ENCODE measurements at regions not wholly inside any gene's neighbourhood (a gene's known extent, or its start where the extent isn't known, plus 50 kb on each side); places are given as distances from the start of the nearest gene placed in this dataset.
"Not testable (repeated sequence)": the region's sequence is repeated elsewhere in the genome, so short reads cannot be mapped to it uniquely, and the experiment has no call there.

DNA sequence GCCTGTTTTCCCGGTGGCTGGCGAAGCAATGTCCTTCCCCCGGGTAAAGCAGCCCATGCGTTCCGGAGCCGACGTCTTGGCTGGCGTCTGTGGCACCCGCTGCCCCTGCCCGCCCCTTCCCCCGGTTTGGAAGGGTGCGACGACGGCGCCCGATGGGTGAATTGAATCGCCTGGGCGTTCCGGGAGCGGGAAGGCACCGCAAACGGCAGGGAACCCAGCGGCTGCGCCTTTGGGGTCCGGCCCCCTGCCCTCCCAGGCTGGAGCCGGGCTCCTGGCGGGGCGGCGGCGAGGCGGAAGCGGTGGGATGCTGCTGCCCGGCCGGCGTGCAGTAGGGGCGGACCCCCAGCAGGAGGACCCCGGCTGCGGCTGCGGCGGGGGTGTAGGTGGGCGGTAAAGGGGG lies 123.6 kb upstream of the RHOU start:
- H3K4me2 ChIP-seq; H4K20me1 ChIP-seq (ENCODE audit: low read depth); H2AFZ ChIP-seq (replicated peaks); H3K4me3 Mint-ChIP-seq; DNase-seq (ENCODE audit: low spot score); H3F3A ChIP-seq (ENCODE audit: low read depth); H3K4me3 ChIP-seq; H3K9ac ChIP-seq; H3K27me3 ChIP-seq; H3K36me3 ChIP-seq; H3K36me3 Mint-ChIP-seq; H3K9me3 ChIP-seq (ENCODE audit: low read depth); H3K27me3 Mint-ChIP-seq (ENCODE audit: insufficient read depth, low read depth); H3K79me2 ChIP-seq (ENCODE audit: low read depth); H3K4me1 Mint-ChIP-seq; H3K9me3 Mint-ChIP-seq; H3K4me1 ChIP-seq; H3K27ac Mint-ChIP-seq; H3K27ac ChIP-seq: not testable (repeated sequence)

DNA sequence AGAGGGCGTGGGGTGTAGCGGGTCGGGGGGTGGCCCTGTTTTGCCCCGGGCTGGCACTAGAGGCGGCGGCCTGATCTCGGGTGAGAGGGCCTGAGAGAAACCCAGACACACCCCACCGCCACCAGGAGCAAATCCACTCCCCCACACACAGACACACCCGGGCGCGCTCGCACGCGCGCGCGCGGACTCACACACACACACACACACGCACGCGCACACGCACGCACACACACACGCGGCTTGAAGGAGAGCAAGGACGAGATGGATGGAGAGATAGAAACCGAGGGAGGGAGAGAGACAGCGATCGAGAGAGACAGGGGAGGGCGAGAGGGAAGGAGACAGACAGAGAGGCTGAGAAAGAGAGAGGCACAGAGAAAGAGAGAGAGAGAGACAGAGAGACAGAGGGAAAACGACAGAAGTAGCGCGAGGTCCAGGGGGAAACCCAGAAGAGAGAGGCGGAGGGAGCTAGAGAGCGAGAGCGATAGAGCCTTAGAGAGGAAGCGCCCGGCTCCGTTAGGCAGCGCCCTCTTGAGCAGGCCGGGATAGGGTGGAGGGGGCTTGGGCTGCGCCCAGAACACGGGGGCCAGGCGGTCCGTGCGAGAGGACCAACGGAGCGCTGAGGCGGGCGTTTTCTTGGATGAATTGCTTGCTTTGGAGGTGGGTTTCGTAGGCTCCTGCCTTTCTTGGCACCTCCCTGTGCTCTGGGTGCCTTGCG lies 113.1 kb upstream of the RHOU start:
- not testable (repeated sequence) for H3K9ac ChIP-seq; H3K4me3 Mint-ChIP-seq; H3K4me3 ChIP-seq; H3K4me1 Mint-ChIP-seq; H3K4me1 ChIP-seq; H3K27me3 Mint-ChIP-seq (ENCODE audit: insufficient read depth, low read depth); H3K79me2 ChIP-seq (ENCODE audit: low read depth); H3K36me3 Mint-ChIP-seq; DNase-seq (ENCODE audit: low spot score); H3K27me3 ChIP-seq; H3K9me3 ChIP-seq (ENCODE audit: low read depth); H3K4me2 ChIP-seq; H3F3A ChIP-seq (ENCODE audit: low read depth); H3K9me3 Mint-ChIP-seq; H3K27ac ChIP-seq; H3K27ac Mint-ChIP-seq; H2AFZ ChIP-seq (replicated peaks); H4K20me1 ChIP-seq (ENCODE audit: low read depth); H3K36me3 ChIP-seq

DNA sequence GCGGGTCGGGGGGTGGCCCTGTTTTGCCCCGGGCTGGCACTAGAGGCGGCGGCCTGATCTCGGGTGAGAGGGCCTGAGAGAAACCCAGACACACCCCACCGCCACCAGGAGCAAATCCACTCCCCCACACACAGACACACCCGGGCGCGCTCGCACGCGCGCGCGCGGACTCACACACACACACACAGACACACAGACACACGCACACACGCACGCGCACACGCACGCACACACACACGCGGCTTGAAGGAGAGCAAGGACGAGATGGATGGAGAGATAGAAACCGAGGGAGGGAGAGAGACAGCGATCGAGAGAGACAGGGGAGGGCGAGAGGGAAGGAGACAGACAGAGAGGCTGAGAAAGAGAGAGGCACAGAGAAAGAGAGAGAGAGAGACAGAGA lies 108.8 kb upstream of the RHOU start:
- H3K27ac Mint-ChIP-seq; H3K4me3 Mint-ChIP-seq; DNase-seq (ENCODE audit: low spot score); H3K9me3 ChIP-seq (ENCODE audit: low read depth); H3K4me2 ChIP-seq; H3K36me3 Mint-ChIP-seq; H3K27me3 Mint-ChIP-seq (ENCODE audit: insufficient read depth, low read depth); H2AFZ ChIP-seq (replicated peaks); H3K9ac ChIP-seq; H3K36me3 ChIP-seq; H3K4me1 Mint-ChIP-seq; H3F3A ChIP-seq (ENCODE audit: low read depth); H3K27me3 ChIP-seq; H3K4me3 ChIP-seq; H3K79me2 ChIP-seq (ENCODE audit: low read depth); H4K20me1 ChIP-seq (ENCODE audit: low read depth); H3K27ac ChIP-seq; H3K9me3 Mint-ChIP-seq; H3K4me1 ChIP-seq: not testable (repeated sequence)

DNA sequence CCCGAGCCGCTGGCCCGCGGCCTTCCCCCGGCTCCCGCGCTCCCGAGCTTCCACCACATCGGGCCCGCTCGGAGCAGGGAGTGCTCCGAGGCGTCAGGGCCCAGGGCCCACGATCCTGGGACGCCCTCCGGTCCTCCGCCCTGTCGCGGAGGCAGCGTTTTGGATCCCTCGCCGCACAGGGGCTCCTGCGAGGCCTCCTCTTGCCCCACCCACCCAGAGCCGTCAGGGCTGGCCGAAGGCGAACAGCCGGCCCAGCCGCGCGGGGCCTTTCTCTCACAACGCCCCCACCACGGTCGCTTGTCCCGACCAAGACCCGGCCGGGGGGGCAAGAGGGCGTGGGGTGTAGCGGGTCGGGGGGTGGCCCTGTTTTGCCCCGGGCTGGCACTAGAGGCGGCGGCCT lies 102.4 kb upstream of the RHOU start:
- not testable (repeated sequence) for H4K20me1 ChIP-seq (ENCODE audit: low read depth); H3K36me3 Mint-ChIP-seq; H3K9me3 ChIP-seq (ENCODE audit: low read depth); H3K36me3 ChIP-seq; DNase-seq (ENCODE audit: low spot score); H3K4me2 ChIP-seq; H3K4me1 Mint-ChIP-seq; H3K27me3 ChIP-seq; H2AFZ ChIP-seq (replicated peaks); H3K4me1 ChIP-seq; H3K27ac Mint-ChIP-seq; H3K27ac ChIP-seq; H3K4me3 Mint-ChIP-seq; H3F3A ChIP-seq (ENCODE audit: low read depth); H3K79me2 ChIP-seq (ENCODE audit: low read depth); H3K27me3 Mint-ChIP-seq (ENCODE audit: insufficient read depth, low read depth); H3K4me3 ChIP-seq; H3K9me3 Mint-ChIP-seq; H3K9ac ChIP-seq

DNA sequence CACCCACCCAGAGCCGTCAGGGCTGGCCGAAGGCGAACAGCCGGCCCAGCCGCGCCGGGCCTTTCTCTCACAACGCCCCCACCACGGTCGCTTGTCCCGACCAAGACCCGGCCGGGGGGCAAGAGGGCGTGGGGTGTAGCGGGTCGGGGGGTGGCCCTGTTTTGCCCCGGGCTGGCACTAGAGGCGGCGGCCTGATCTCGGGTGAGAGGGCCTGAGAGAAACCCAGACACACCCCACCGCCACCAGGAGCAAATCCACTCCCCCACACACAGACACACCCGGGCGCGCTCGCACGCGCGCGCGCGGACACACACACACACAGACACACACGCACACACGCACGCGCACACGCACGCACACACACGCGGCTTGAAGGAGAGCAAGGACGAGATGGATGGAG lies 100.0 kb upstream of the RHOU start:
- not testable (repeated sequence) for H3K79me2 ChIP-seq (ENCODE audit: low read depth); H3K36me3 ChIP-seq; H2AFZ ChIP-seq (replicated peaks); H3K4me2 ChIP-seq; H3K4me3 Mint-ChIP-seq; H3K9me3 Mint-ChIP-seq; H3K4me1 ChIP-seq; H4K20me1 ChIP-seq (ENCODE audit: low read depth); H3K4me3 ChIP-seq; H3K27me3 ChIP-seq; H3K27ac ChIP-seq; H3K27ac Mint-ChIP-seq; H3K4me1 Mint-ChIP-seq; H3K27me3 Mint-ChIP-seq (ENCODE audit: insufficient read depth, low read depth); H3F3A ChIP-seq (ENCODE audit: low read depth); H3K36me3 Mint-ChIP-seq; DNase-seq (ENCODE audit: low spot score); H3K9ac ChIP-seq; H3K9me3 ChIP-seq (ENCODE audit: low read depth)

DNA sequence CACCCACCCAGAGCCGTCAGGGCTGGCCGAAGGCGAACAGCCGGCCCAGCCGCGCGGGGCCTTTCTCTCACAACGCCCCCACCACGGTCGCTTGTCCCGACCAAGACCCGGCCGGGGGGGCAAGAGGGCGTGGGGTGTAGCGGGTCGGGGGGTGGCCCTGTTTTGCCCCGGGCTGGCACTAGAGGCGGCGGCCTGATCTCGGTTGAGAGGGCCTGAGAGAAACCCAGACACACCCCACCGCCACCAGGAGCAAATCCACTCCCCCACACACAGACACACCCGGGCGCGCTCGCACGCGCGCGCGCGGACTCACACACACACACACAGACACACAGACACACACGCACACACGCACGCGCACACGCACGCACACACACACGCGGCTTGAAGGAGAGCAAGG lies 97.8 kb upstream of the RHOU start:
- H3K27me3 Mint-ChIP-seq (ENCODE audit: insufficient read depth, low read depth); H3K4me1 ChIP-seq; H3K27ac Mint-ChIP-seq; H3K4me1 Mint-ChIP-seq; H3F3A ChIP-seq (ENCODE audit: low read depth); H3K36me3 Mint-ChIP-seq; H3K27me3 ChIP-seq; H3K4me3 ChIP-seq; H3K27ac ChIP-seq; H3K9me3 Mint-ChIP-seq; H3K9ac ChIP-seq; H4K20me1 ChIP-seq (ENCODE audit: low read depth); H3K9me3 ChIP-seq (ENCODE audit: low read depth); H3K79me2 ChIP-seq (ENCODE audit: low read depth); DNase-seq (ENCODE audit: low spot score); H3K36me3 ChIP-seq; H3K4me2 ChIP-seq; H3K4me3 Mint-ChIP-seq; H2AFZ ChIP-seq (replicated peaks): not testable (repeated sequence)

All from neural progenitor cell (in vitro differentiated cells).